ENCODE measurements at regions not wholly inside any gene's neighbourhood (a gene's known extent, or its start where the extent isn't known, plus 50 kb on each side); places are given as distances from the start of the nearest gene placed in this dataset.

DNA sequence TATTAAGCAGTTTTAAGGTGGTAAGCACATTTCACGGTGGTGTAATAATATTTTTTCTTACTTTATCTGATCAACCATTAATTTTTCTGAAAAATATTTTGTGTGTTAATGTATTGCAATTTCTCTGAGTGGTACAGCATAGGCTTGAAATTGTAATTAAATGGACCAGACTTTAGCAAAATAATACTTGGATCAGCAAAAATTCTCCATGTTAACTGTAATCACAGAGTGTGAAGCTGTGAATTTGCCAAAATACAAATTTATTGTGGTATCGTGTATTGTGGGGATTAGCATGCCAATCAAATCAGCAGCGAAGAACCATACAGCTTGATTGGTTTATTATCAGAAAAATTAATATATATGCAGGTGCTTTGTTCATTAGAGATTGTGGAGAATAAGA lies 1088.9 kb upstream of the GYPC start:
- no peaks in the 10 kb centered on the region for H3K27me3 ChIP-seq (ENCODE audit: insufficient read depth, low read length, poor library complexity, severe bottlenecking)
- TF ChIP-seq, protein P1, sequence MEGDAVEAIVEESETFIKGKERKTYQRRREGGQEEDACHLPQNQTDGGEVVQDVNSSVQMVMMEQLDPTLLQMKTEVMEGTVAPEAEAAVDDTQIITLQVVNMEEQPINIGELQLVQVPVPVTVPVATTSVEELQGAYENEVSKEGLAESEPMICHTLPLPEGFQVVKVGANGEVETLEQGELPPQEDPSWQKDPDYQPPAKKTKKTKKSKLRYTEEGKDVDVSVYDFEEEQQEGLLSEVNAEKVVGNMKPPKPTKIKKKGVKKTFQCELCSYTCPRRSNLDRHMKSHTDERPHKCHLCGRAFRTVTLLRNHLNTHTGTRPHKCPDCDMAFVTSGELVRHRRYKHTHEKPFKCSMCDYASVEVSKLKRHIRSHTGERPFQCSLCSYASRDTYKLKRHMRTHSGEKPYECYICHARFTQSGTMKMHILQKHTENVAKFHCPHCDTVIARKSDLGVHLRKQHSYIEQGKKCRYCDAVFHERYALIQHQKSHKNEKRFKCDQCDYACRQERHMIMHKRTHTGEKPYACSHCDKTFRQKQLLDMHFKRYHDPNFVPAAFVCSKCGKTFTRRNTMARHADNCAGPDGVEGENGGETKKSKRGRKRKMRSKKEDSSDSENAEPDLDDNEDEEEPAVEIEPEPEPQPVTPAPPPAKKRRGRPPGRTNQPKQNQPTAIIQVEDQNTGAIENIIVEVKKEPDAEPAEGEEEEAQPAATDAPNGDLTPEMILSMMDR (conservative IDR thresholded peaks at IDR 0.05; ENCODE audit: low read length): no peak
- no peak for TF ChIP-seq EZH2phosphoT487 (IDR thresholded peaks at IDR 0.05; ENCODE audit: borderline replicate concordance)
- H3K36me3 ChIP-seq (ENCODE audit: insufficient read depth, low read length): no peaks in the 10 kb centered on the region
- no peaks in the 10 kb centered on the region for H3F3A ChIP-seq (ENCODE audit: low read depth)
- H3K4me1 ChIP-seq (ENCODE audit: insufficient read depth, low read length, poor library complexity, severe bottlenecking): no peaks in the 10 kb centered on the region
- no peak overlapping the region for H3K4me3 ChIP-seq (ENCODE audit: low read length, poor library complexity, severe bottlenecking)
- H3K79me2 ChIP-seq (ENCODE audit: insufficient read depth, low read length): no peaks in the 10 kb centered on the region
- no peak overlapping the region for H3K9ac ChIP-seq (ENCODE audit: low read depth, low read length, poor library complexity, severe bottlenecking)
- H4K20me1 ChIP-seq (ENCODE audit: insufficient read depth, low read length, poor library complexity, severe bottlenecking): no peaks in the 10 kb centered on the region
- no peak overlapping the region for H3K4me2 ChIP-seq (ENCODE audit: low read depth, low read length, poor library complexity, severe bottlenecking)
- H3K9me3 ChIP-seq (ENCODE audit: insufficient read depth, low read depth, low read length): no peaks in the 10 kb centered on the region
- H2AFZ ChIP-seq (ENCODE audit: low read length): no peak overlapping the region
- no peaks in the 10 kb centered on the region for H3K9me2 ChIP-seq (replicated peaks; ENCODE audit: low read depth, low read length)

GRCh38 chr2:125572660-125573059 lies 1083.3 kb upstream of the GYPC start:
- Histone ChIP-seq H3K79me2 (ENCODE audit: insufficient read depth, low read length) (no peaks in the 10 kb centered on the region), H3K36me3 (ENCODE audit: insufficient read depth, low read length) (no peaks in the 10 kb centered on the region), H3K9me3 (ENCODE audit: insufficient read depth, low read depth, low read length) (no peaks in the 10 kb centered on the region), H3K27me3 (ENCODE audit: insufficient read depth, low read length, poor library complexity, severe bottlenecking) (no peaks in the 10 kb centered on the region), H2AFZ (ENCODE audit: low read length) (no peak overlapping the region), H3K4me3 (ENCODE audit: low read length, poor library complexity, severe bottlenecking) (no peak overlapping the region), H3K4me1 (ENCODE audit: insufficient read depth, low read length, poor library complexity, severe bottlenecking) (no peaks in the 10 kb centered on the region), H3F3A (ENCODE audit: low read depth) (no peaks in the 10 kb centered on the region), H4K20me1 (ENCODE audit: insufficient read depth, low read length, poor library complexity, severe bottlenecking) (no peaks in the 10 kb centered on the region), H3K9me2 (replicated peaks; ENCODE audit: low read depth, low read length) (no peaks in the 10 kb centered on the region), H3K4me2 (ENCODE audit: low read depth, low read length, poor library complexity, severe bottlenecking) (no peak overlapping the region), H3K9ac (ENCODE audit: low read depth, low read length, poor library complexity, severe bottlenecking) (no peak overlapping the region)
- no peak for TF ChIP-seq EZH2phosphoT487 (IDR thresholded peaks at IDR 0.05; ENCODE audit: borderline replicate concordance)
- TF ChIP-seq, protein P1 (conservative IDR thresholded peaks at IDR 0.05; ENCODE audit: low read length): no peak

- no peaks in the 10 kb centered on the region for H3F3A ChIP-seq (ENCODE audit: low read depth)
- no peak overlapping the region for H3K4me2 ChIP-seq (ENCODE audit: low read depth, low read length, poor library complexity, severe bottlenecking)
- H3K9me2 ChIP-seq (replicated peaks; ENCODE audit: low read depth, low read length): no peaks in the 10 kb centered on the region
- no peak overlapping the region for H3K4me3 ChIP-seq (ENCODE audit: low read length, poor library complexity, severe bottlenecking)
- no peak overlapping the region for H3K9ac ChIP-seq (ENCODE audit: low read depth, low read length, poor library complexity, severe bottlenecking)
- no peaks in the 10 kb centered on the region for H4K20me1 ChIP-seq (ENCODE audit: insufficient read depth, low read length, poor library complexity, severe bottlenecking)
- H3K9me3 ChIP-seq (ENCODE audit: insufficient read depth, low read depth, low read length): no peaks in the 10 kb centered on the region
- no peaks in the 10 kb centered on the region for H3K36me3 ChIP-seq (ENCODE audit: insufficient read depth, low read length)
- H3K4me1 ChIP-seq (ENCODE audit: insufficient read depth, low read length, poor library complexity, severe bottlenecking): no peaks in the 10 kb centered on the region
- H3K79me2 ChIP-seq (ENCODE audit: insufficient read depth, low read length): no peaks in the 10 kb centered on the region
- no peak overlapping the region for H2AFZ ChIP-seq (ENCODE audit: low read length)
- no peak for TF ChIP-seq EZH2phosphoT487 (IDR thresholded peaks at IDR 0.05; ENCODE audit: borderline replicate concordance)
- TF ChIP-seq, protein P1 (conservative IDR thresholded peaks at IDR 0.05; ENCODE audit: low read length): no peak
- H3K27me3 ChIP-seq (ENCODE audit: insufficient read depth, low read length, poor library complexity, severe bottlenecking): no peaks in the 10 kb centered on the region
These were observed 1082.5 kb upstream of the GYPC start for GRCh38 chr2:125573432-125573831.

Data from Loucy (cell line).